HG02852 (cell line): ENCODE measurements at regions not wholly inside any gene's neighbourhood (a gene's known extent, or its start where the extent isn't known, plus 50 kb on each side); places are given as distances from the start of the nearest gene placed in this dataset.
"Not testable (repeated sequence)": the region's sequence is repeated elsewhere in the genome, so short reads cannot be mapped to it uniquely, and the experiment has no call there.

ENCODE experiments used
- ATAC-seq: cut with Tn5 transposase; IDR thresholded peaks from one replicate; pipeline ENCODE4 v1.9.1; 2021; ENCODE audit warnings: mild to moderate bottlenecking, moderate library complexity; ENCODE audit not compliant: unreplicated experiment

- no peak for ATAC-seq
Measured at GRCh38 chr17:20733923-20734322, 154.4 kb downstream of the CDRT15L2 start.

GRCh38 chr17:20735796-20736195 lies 156.3 kb downstream of the CDRT15L2 start:
- no peak for ATAC-seq

- not testable (repeated sequence) for ATAC-seq
Measured at GRCh38 chr17:20737636-20738035, 158.1 kb downstream of the CDRT15L2 start.

- no peak for ATAC-seq
Measured at GRCh38 chr17:20771104-20771503, 191.6 kb downstream of the CDRT15L2 start.

- ATAC-seq: no peak
Measured at GRCh38 chr17:20774472-20775135, 195.1 kb downstream of the CDRT15L2 start.

- ATAC-seq: no peak
Measured at GRCh38 chr17:20775331-20775730, 195.8 kb downstream of the CDRT15L2 start.

- ATAC-seq: no peak
Measured at GRCh38 chr17:20779521-20779920, 200.0 kb downstream of the CDRT15L2 start.

GRCh38 chr17:20781260-20781659 lies 201.7 kb downstream of the CDRT15L2 start:
- no peak for ATAC-seq

GRCh38 chr17:20781869-20782268 lies 202.3 kb downstream of the CDRT15L2 start:
- not testable (repeated sequence) for ATAC-seq

- no peak for ATAC-seq
Measured at GRCh38 chr17:20783091-20783490, 203.6 kb downstream of the CDRT15L2 start.

- ATAC-seq: no peak
Measured at GRCh38 chr17:20784100-20784665, 204.7 kb downstream of the CDRT15L2 start.

GRCh38 chr17:20787281-20787680 lies 207.8 kb downstream of the CDRT15L2 start:
- no peak for ATAC-seq

GRCh38 chr17:20791626-20792025 lies 212.1 kb downstream of the CDRT15L2 start:
- ATAC-seq: no peak

GRCh38 chr17:20794532-20794931 lies 215.0 kb downstream of the CDRT15L2 start:
- ATAC-seq: not testable (repeated sequence)

- no peak for ATAC-seq
Measured at GRCh38 chr17:20797292-20797691, 217.8 kb downstream of the CDRT15L2 start.

GRCh38 chr17:20800146-20800545 lies 220.6 kb downstream of the CDRT15L2 start:
- ATAC-seq: no peak

GRCh38 chr17:20805751-20806150 lies 226.2 kb downstream of the CDRT15L2 start:
- no peak for ATAC-seq

GRCh38 chr17:20807566-20807965 lies 228.0 kb downstream of the CDRT15L2 start:
- not testable (repeated sequence) for ATAC-seq

- not testable (repeated sequence) for ATAC-seq
Measured at GRCh38 chr17:20815410-20815809, 227.4 kb downstream of the USP22 start.

GRCh38 chr17:20823905-20824304 lies 218.9 kb downstream of the USP22 start:
- ATAC-seq: no peak

- no peak for ATAC-seq
Measured at GRCh38 chr17:20825539-20825938, 217.3 kb downstream of the USP22 start.

- not testable (repeated sequence) for ATAC-seq
Measured at GRCh38 chr17:20840453-20840852, 202.4 kb downstream of the USP22 start.
